ENCODE measurements at regions not wholly inside any gene's neighbourhood (a gene's known extent, or its start where the extent isn't known, plus 50 kb on each side); places are given as distances from the start of the nearest gene placed in this dataset.
"Not testable (repeated sequence)": the region's sequence is repeated elsewhere in the genome, so short reads cannot be mapped to it uniquely, and the experiment has no call there.

DNA sequence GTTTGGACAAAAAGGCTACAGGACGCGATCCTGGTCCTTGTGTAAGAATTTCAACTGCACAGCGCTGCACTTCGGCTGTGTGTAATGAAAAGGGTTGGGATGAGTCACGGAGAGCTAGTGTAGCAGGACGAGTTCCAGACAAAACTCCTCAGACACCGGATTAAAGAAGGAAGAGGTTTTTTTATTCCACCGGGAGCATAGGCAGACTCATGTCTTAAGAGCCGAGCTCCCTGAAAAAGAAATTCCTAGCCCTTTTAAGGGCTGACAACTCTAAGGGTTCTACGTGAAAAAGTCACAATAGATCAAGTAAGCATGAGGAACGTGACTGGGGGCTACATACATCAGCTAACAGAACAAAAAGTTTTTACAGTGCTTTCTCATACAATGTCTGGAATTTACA is 54.8 kb upstream of the FAM90A1 start:
- DNase-seq (ENCODE audit: low read depth): peak; percentile 26
- H3K4me3 ChIP-seq (replicated peaks; ENCODE audit: low read depth, low read length): not testable (repeated sequence)

GRCh38 chr12:8285681-8286080 is 58.3 kb upstream of the FAM90A1 start:
- not testable (repeated sequence) for H3K4me3 ChIP-seq (replicated peaks; ENCODE audit: low read depth, low read length); DNase-seq (ENCODE audit: low read depth)

DNA sequence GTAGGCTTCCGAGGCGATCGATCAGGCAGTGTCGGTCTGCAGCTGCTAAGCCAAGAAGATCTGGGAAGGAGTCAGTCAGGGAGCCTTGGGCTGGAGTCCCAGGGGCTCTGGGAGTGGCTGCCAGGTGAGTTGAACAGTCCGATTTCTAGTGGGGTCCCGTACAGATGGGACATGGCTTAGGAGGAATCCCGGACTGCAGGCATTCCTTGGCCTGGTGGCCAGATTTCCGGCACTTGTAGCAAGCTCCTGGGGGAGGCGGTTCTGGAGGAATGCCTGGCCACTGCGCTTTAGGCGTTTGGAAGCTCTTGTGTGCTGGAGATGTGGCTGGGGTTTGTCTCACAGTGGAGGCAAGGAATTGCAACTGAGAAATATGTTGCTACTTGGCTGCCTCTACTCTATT is 64.3 kb upstream of the FAM90A1 start:
- not testable (repeated sequence) for H3K4me3 ChIP-seq (replicated peaks; ENCODE audit: low read depth, low read length); DNase-seq (ENCODE audit: low read depth)

GRCh38 chr12:8294662-8295061 is 67.2 kb upstream of the FAM90A1 start:
- not testable (repeated sequence) for H3K4me3 ChIP-seq (replicated peaks; ENCODE audit: low read depth, low read length); DNase-seq (ENCODE audit: low read depth)

DNA sequence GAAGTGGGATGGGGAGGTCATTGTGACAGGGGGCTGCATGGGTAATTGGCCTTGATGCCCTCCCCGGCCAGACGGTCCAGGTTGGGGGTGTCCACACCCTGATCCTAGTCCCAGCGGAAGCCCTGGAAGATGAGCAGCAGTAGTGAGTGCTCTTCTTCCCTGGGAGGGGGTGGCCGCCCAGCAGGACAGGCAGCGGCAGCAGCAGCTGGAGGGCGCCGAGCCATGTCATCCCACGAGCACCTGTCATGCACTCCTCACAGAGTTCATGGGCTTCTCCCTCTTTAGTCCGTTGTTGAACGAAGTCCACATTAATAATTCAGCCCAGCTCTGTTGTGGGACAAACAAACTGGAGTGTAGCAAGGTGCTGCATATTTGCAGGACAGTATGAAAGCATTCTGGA is 81.2 kb upstream of the FAM90A1 start:
- H3K4me3 ChIP-seq (replicated peaks; ENCODE audit: low read depth, low read length); DNase-seq (ENCODE audit: low read depth): not testable (repeated sequence)

GRCh38 chr12:8315997-8316396 is 88.6 kb upstream of the FAM90A1 start:
- not testable (repeated sequence) for DNase-seq (ENCODE audit: low read depth); H3K4me3 ChIP-seq (replicated peaks; ENCODE audit: low read depth, low read length)

DNA sequence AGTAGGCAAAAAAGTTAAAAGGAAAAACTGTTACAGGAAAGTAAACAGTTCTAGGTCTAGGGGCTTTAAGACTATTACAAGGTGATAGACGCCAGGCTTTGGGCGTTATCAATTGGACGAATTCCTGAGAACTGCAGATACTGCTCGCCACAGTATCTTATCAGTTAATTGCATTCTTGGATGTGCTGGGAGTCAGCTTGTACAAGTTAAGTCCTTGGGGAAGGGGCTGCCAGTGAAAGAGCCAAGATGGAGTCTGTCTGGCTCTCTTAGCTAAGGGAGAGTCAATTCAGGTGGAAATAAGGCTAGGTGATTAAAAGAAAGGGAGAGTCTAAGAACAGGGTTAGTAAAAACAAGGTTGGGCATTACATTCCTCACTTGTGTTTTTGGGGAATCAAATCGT is 90.3 kb upstream of the FAM90A1 start:
- H3K4me3 ChIP-seq (replicated peaks; ENCODE audit: low read depth, low read length); DNase-seq (ENCODE audit: low read depth): not testable (repeated sequence)

DNA sequence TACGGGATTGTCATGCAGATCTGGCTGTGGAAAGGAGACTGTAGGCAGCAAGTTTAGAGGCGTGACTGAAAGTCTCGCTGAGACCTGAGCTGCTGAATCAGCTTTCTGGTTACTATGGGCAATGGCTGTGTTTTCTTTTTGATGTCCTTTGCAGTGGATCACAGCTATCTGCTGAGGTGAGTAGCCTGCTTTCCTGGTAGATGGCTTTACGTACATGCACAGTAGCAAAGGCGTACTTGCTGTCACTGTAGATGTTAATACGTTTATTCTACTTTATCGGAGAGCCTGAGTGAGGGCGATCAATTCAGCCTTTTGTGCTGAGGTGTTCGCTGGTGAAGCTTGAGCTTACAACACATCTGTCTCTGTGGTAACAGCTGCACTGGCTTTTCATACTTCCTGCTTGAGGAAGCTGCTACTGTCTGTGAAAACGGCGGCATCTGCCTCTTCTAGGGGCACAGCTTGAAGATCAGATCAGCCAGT is 92.9 kb upstream of the FAM90A1 start:
- not testable (repeated sequence) for DNase-seq (ENCODE audit: low read depth)

DNA sequence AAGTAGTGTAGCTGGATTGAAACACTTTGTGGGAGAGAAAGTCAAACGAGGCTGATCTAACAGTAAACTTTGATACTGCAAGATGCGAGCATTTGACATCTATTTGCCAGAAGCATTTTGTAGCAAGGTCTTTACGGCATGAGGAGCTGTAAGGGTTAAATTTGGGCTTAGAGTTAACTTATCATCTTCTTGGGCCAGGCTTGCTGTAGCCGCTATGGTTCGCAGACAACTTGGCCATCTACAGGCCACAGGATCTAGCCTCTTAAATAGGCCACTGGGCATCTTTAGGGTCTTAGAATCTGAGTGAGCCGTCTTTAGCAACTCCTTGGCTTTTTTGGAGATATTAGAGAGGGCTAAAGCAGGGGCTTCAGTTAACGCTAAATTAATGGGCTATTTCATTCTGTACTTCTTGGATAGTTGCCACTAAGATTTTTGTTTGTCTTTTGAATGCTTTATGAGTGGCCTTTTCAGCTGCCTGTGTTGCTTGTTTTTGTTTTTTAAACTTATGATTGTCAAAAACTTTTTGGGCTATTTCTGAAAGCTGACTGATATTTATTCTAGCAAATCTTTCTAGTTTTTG is 93.5 kb upstream of the FAM90A1 start:
- not testable (repeated sequence) for H3K4me3 ChIP-seq (replicated peaks; ENCODE audit: low read depth, low read length); DNase-seq (ENCODE audit: low read depth)

More for the DNA sequence above, 92.9 kb upstream of the FAM90A1 start:
- H3K4me3 ChIP-seq (replicated peaks; ENCODE audit: low read depth, low read length): not testable (repeated sequence)

DNA sequence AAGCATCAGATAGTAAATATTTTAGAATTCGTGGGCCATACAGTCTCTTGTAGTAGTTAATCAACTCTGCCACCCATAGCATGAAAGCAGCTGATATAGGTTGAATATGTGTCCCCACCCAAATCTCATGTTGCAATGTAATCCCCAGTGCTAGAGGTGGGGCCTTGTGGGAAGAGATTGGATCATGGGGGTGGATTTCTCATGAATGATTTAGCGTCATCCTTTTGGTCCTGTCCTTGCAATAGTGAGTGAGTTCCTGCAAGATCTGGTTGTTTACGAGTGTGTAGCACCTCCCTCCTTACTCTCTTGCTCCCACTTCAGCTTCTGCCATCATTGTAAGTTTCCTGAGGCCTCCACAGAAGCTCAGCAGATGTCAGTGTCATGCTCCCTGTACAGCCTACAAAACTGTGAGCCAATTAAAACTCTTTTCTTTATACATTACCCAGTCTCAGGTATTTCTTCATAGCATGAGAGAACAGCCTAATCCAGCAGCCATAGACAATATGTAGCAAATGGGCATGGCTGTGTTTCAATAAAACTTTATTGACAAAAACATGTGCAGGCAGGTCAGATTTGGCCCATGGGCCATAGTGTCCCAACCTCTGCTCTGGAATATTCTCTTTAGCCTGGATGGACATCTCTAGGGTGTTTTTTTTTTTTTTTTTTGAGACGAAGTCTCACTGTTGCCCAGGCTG is 97.9 kb upstream of the FAM90A1 start:
- not testable (repeated sequence) for DNase-seq (ENCODE audit: low read depth); H3K4me3 ChIP-seq (replicated peaks; ENCODE audit: low read depth, low read length)

DNA sequence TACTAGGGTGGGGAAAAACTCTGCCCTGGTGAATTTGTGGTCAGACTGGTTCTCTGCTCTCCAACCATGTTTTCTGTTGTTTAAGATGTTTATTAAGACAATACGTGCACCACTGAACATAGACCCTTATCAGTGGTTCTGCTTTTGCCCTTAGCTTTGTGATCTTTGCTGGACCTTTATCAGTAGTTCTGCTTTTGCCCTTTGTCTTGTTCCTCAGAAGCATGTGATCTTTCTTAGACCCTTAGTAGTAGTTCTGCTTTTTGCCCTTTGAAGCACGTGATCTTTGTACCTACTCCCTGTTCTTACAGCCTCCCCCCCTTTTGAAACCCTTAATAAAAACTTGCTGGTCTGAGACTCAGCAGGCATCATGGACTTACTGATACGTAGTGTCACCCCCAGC is 101.4 kb upstream of the FAM90A1 start:
- not testable (repeated sequence) for DNase-seq (ENCODE audit: low read depth); H3K4me3 ChIP-seq (replicated peaks; ENCODE audit: low read depth, low read length)

- not testable (repeated sequence) for DNase-seq (ENCODE audit: low read depth); H3K4me3 ChIP-seq (replicated peaks; ENCODE audit: low read depth, low read length)
Measured at GRCh38 chr12:8332373-8332772, 105.0 kb upstream of the FAM90A1 start.

DNA sequence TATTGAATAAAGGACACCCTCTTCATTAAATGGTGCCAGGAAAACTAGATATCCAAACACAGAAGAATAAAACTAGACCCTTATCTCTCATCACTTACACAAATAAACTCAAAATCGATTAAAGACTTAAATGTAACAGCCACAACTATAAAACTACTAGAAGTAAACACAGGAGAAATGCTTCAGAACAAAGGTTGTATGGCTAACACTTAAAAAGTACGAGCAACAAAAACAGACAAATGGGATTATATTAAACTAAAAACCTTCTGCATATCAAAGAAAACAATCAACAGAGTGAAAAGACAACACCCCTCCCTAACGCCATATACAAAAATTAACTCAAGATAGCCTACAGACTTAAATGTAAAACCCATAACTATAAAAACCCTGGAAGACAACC is 104.7 kb upstream of the CLEC6A start:
- not testable (repeated sequence) for DNase-seq (ENCODE audit: low read depth); H3K4me3 ChIP-seq (replicated peaks; ENCODE audit: low read depth, low read length)

GRCh38 chr12:8354741-8355140 is 101.0 kb upstream of the CLEC6A start:
- not testable (repeated sequence) for H3K4me3 ChIP-seq (replicated peaks; ENCODE audit: low read depth, low read length); DNase-seq (ENCODE audit: low read depth)

DNA sequence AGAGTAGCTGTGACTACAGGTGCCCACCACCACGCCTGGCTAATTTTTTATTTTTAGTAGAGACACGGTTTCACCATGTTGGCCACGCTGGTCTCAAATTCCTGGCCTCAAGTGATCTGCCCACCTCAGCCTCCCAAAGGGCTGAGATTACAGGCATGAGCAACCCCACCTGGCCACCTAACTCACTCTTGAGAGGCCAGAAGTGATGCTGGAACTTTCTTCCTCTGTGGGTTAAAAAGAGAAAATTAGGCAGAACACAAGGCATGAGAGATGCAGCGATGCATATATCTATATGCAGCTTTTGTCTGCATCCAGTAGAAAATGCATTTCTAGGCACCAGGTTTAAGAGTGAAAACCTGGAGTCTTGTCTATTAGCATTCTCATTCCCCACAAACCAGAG is 100.2 kb upstream of the CLEC6A start:
- DNase-seq (ENCODE audit: low read depth); H3K4me3 ChIP-seq (replicated peaks; ENCODE audit: low read depth, low read length): not testable (repeated sequence)
